ENCODE measurements at regions not wholly inside any gene's neighbourhood (a gene's known extent, or its start where the extent isn't known, plus 50 kb on each side); places are given as distances from the start of the nearest gene placed in this dataset.

DNA sequence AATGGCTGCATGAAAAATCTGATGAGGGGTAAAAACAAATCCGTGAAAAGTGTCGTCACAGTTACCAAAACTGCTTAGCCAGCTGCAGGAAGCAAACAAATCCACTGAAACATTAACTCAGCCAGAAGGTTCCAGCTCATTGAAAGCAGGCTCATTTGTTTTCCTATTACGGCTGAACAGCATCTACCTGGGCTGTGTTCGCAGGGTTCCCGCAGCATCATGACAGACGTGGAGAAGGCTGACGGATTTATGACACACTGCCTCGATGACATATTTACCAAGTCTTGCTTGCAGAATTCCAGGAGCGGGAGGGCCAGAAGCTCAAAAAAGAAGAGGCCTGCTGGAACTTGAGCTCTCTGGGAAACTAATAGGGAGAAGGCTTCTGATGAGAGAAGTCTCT lies 781.1 kb downstream of the RAB28 start:
- intact Hi-C loops (cut with micrococcal nuclease; ENCODE audit: unreplicated experiment), result no loop called here
- Histone ChIP-seq H3K79me2 (ENCODE audit: low read depth) (no peaks in the 10 kb centered on the region), H3K4me3 (no peak overlapping the region), H3K27me3 (ENCODE audit: insufficient read depth, low read depth) (no peaks in the 10 kb centered on the region), H3K9me2 (ENCODE audit: insufficient read depth) (no peaks in the 10 kb centered on the region), H3K4me2 (no peak overlapping the region), H3K4me1 (replicated peaks; ENCODE audit: insufficient read depth) (no peaks in the 10 kb centered on the region), H3K9me3 (ENCODE audit: insufficient read depth, low read depth) (no peaks in the 10 kb centered on the region), H3K27ac (no peak overlapping the region), H3K36me3 (ENCODE audit: low read depth) (no peaks in the 10 kb centered on the region), H4K20me1 (ENCODE audit: insufficient read depth) (no peaks in the 10 kb centered on the region), H2AFZ (no peak overlapping the region), H3F3A (ENCODE audit: insufficient read depth, low read depth) (no peaks in the 10 kb centered on the region)
- ChIA-PET POLR2A (ENCODE audit: unreplicated experiment) (no interaction called here), CTCF (no interaction called here)
- no peak for TF ChIP-seq EZH2 (IDR thresholded peaks at IDR 0.05; ENCODE audit: low read depth)
- TF ChIP-seq, protein P1, sequence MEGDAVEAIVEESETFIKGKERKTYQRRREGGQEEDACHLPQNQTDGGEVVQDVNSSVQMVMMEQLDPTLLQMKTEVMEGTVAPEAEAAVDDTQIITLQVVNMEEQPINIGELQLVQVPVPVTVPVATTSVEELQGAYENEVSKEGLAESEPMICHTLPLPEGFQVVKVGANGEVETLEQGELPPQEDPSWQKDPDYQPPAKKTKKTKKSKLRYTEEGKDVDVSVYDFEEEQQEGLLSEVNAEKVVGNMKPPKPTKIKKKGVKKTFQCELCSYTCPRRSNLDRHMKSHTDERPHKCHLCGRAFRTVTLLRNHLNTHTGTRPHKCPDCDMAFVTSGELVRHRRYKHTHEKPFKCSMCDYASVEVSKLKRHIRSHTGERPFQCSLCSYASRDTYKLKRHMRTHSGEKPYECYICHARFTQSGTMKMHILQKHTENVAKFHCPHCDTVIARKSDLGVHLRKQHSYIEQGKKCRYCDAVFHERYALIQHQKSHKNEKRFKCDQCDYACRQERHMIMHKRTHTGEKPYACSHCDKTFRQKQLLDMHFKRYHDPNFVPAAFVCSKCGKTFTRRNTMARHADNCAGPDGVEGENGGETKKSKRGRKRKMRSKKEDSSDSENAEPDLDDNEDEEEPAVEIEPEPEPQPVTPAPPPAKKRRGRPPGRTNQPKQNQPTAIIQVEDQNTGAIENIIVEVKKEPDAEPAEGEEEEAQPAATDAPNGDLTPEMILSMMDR (conservative IDR thresholded peaks at IDR 0.05), result no peak
- no TSS peak for BruUV-seq (replicated peaks)
- DNase-seq, result no peak

DNA sequence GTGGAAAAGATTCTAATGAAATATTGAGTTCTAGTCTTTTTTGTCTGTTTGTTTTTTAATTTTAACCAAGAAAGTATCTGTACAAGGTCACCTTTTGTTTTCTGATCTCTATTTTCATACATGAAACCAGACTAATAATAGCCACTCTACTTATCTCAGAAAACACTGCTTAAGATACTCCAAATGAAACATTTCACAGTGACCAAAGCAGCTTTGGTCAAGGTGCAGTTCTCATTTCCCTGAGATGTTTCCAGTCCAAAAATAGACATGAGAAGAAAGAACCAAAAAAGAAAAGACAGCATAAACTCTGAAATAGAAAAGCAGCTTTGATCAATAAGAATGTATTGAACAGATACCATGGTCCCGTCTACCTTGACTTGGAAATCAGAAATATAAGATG lies 782.8 kb downstream of the RAB28 start:
- no peaks in the 10 kb centered on the region for H4K20me1 ChIP-seq (ENCODE audit: insufficient read depth)
- H3K27ac ChIP-seq, result no peak overlapping the region
- H3K27me3 ChIP-seq (ENCODE audit: insufficient read depth, low read depth), result no peaks in the 10 kb centered on the region
- TF ChIP-seq EZH2 (IDR thresholded peaks at IDR 0.05; ENCODE audit: low read depth), result no peak
- TF ChIP-seq, protein P1 (conservative IDR thresholded peaks at IDR 0.05), result no peak
- no peaks in the 10 kb centered on the region for H3K9me3 ChIP-seq (ENCODE audit: insufficient read depth, low read depth)
- no peaks in the 10 kb centered on the region for H3K36me3 ChIP-seq (ENCODE audit: low read depth)
- ChIA-PET POLR2A (ENCODE audit: unreplicated experiment) (no interaction called here), CTCF (no interaction called here)
- no peak overlapping the region for H3K4me2 ChIP-seq
- no TSS peak for BruUV-seq (replicated peaks)
- H3F3A ChIP-seq (ENCODE audit: insufficient read depth, low read depth), result no peaks in the 10 kb centered on the region
- H3K4me3 ChIP-seq, result no peak overlapping the region
- H3K9me2 ChIP-seq (ENCODE audit: insufficient read depth), result no peaks in the 10 kb centered on the region
- H3K4me1 ChIP-seq (replicated peaks; ENCODE audit: insufficient read depth), result no peaks in the 10 kb centered on the region
- no peak overlapping the region for H2AFZ ChIP-seq
- intact Hi-C loops (cut with micrococcal nuclease; ENCODE audit: unreplicated experiment), result no loop called here
- H3K79me2 ChIP-seq (ENCODE audit: low read depth), result no peaks in the 10 kb centered on the region
- DNase-seq, result no peak

- ChIA-PET POLR2A (ENCODE audit: unreplicated experiment) (no interaction called here), CTCF (no interaction called here)
- TF ChIP-seq EZH2 (IDR thresholded peaks at IDR 0.05; ENCODE audit: low read depth), result no peak
- TF ChIP-seq, protein P1 (conservative IDR thresholded peaks at IDR 0.05), result no peak
- H4K20me1 ChIP-seq (ENCODE audit: insufficient read depth), result no peaks in the 10 kb centered on the region
- H2AFZ ChIP-seq, result no peak overlapping the region
- H3K4me2 ChIP-seq, result no peak overlapping the region
- H3K4me1 ChIP-seq (replicated peaks; ENCODE audit: insufficient read depth), result no peaks in the 10 kb centered on the region
- H3K27me3 ChIP-seq (ENCODE audit: insufficient read depth, low read depth), result no peaks in the 10 kb centered on the region
- H3K27ac ChIP-seq, result no peak overlapping the region
- intact Hi-C loops (cut with micrococcal nuclease; ENCODE audit: unreplicated experiment), result no loop called here
- H3K36me3 ChIP-seq (ENCODE audit: low read depth), result no peaks in the 10 kb centered on the region
- no peaks in the 10 kb centered on the region for H3K9me3 ChIP-seq (ENCODE audit: insufficient read depth, low read depth)
- H3K9me2 ChIP-seq (ENCODE audit: insufficient read depth), result no peaks in the 10 kb centered on the region
- H3K79me2 ChIP-seq (ENCODE audit: low read depth), result no peaks in the 10 kb centered on the region
- DNase-seq, result no peak
- no peaks in the 10 kb centered on the region for H3F3A ChIP-seq (ENCODE audit: insufficient read depth, low read depth)
- no peak overlapping the region for H3K4me3 ChIP-seq
- BruUV-seq (replicated peaks), result no TSS peak
Observed at GRCh38 chr4:12697970-12698369, 786.2 kb downstream of the RAB28 start.

All from PC-9 (cell line).